ENCODE measurements at regions not wholly inside any gene's neighbourhood (a gene's known extent, or its start where the extent isn't known, plus 50 kb on each side); places are given as distances from the start of the nearest gene placed in this dataset.
A peak's percentile ranks its signal among the peaks of the same experiment; 100 is the strongest.

GRCh38 chr14:83798421-83798820, 1731.5 kb upstream of the FLRT2 start:
- 46% methylated on average over 2 of the region's 2 CpGs for WGBS (ENCODE audit: insufficient coverage, low coverage, low lambda C conversion rate, missing lambda C conversion rate)
- TF ChIP-seq POLR2A (IDR thresholded peaks at IDR 0.05) = no peak
- ATAC-seq (no peak), DNase-seq (no peak)
- no peaks in the 10 kb centered on the region for H3K9me3 ChIP-seq
- H3K27me3 ChIP-seq = no peaks in the 10 kb centered on the region
- intact Hi-C loops (cut with DNase I) = no loop called here
- H3K36me3 ChIP-seq = no peaks in the 10 kb centered on the region
- H3K4me1 ChIP-seq = no peaks in the 10 kb centered on the region
- no peak overlapping the region for H3K4me3 ChIP-seq
- H3K27ac ChIP-seq = no peak overlapping the region

DNA sequence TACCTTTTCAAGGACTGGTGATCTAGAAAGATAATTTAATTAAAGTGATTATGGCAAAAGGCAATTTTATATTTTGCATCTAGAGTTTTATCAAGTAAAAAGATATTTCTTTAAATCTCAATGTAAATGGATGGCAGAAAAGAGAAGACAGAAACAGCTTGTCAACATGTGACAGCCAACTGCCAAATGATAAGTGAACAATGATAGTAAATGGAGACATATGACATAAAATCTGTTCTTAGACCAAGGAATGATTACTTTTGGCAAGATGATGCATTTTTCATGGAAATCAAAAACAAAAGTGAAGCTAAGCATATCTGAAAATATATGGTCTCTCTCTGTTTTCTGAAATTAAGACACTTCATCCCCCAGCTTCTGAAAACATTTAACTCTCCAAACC, 1730.7 kb upstream of the FLRT2 start:
- no peaks in the 10 kb centered on the region for H3K9me3 ChIP-seq
- H3K36me3 ChIP-seq = no peaks in the 10 kb centered on the region
- DNase-seq = no peak
- no peak for ATAC-seq
- H3K27ac ChIP-seq = no peak overlapping the region
- no peak for TF ChIP-seq POLR2A (IDR thresholded peaks at IDR 0.05)
- no peak for TF ChIP-seq CTCF (IDR thresholded peaks at IDR 0.05)
- H3K4me1 ChIP-seq = no peaks in the 10 kb centered on the region
- no peak overlapping the region for H3K4me3 ChIP-seq
- intact Hi-C loops (cut with DNase I) = no loop called here
- no peaks in the 10 kb centered on the region for H3K27me3 ChIP-seq

- no peak for ATAC-seq
- no peak overlapping the region for H3K4me3 ChIP-seq
- H3K27me3 ChIP-seq = no peaks in the 10 kb centered on the region
- no peaks in the 10 kb centered on the region for H3K36me3 ChIP-seq
- no peak for TF ChIP-seq CTCF (IDR thresholded peaks at IDR 0.05)
- TF ChIP-seq POLR2A (IDR thresholded peaks at IDR 0.05) = no peak
- H3K9me3 ChIP-seq = no peaks in the 10 kb centered on the region
- 77% methylated on average over 1 of the region's 1 CpG for WGBS (ENCODE audit: insufficient coverage, low coverage, low lambda C conversion rate, missing lambda C conversion rate)
- H3K27ac ChIP-seq = no peak overlapping the region
- DNase-seq = no peak
- intact Hi-C loops (cut with DNase I) = no loop called here
- H3K4me1 ChIP-seq = no peaks in the 10 kb centered on the region
These were observed 1715.0 kb upstream of the FLRT2 start for GRCh38 chr14:83814896-83815295.

- Histone ChIP-seq H3K27me3 (no peaks in the 10 kb centered on the region), H3K9me3 (no peaks in the 10 kb centered on the region), H3K36me3 (no peaks in the 10 kb centered on the region), H3K27ac (no peak overlapping the region), H3K4me1 (no peaks in the 10 kb centered on the region), H3K4me3 (no peak overlapping the region)
- no peak for TF ChIP-seq POLR2A (IDR thresholded peaks at IDR 0.05)
- TF ChIP-seq CTCF (IDR thresholded peaks at IDR 0.05) = no peak
- DNase-seq (no peak), ATAC-seq (peak; percentile 38 to 73 (median 59))
- intact Hi-C loops (cut with DNase I) = no loop called here
- WGBS (ENCODE audit: insufficient coverage, low coverage, low lambda C conversion rate, missing lambda C conversion rate) = 15% methylated on average over 6 of the region's 6 CpGs
These were observed 1713.2 kb upstream of the FLRT2 start for GRCh38 chr14:83816761-83817160.

- H3K4me1 ChIP-seq = no peaks in the 10 kb centered on the region
- H3K4me3 ChIP-seq = no peak overlapping the region
- no peaks in the 10 kb centered on the region for H3K36me3 ChIP-seq
- TF ChIP-seq POLR2A (IDR thresholded peaks at IDR 0.05) (no peak), CTCF (IDR thresholded peaks at IDR 0.05) (no peak)
- no peaks in the 10 kb centered on the region for H3K27me3 ChIP-seq
- intact Hi-C loops (cut with DNase I) = no loop called here
- ATAC-seq = no peak
- H3K9me3 ChIP-seq = no peaks in the 10 kb centered on the region
- H3K27ac ChIP-seq = no peak overlapping the region
- no peak for DNase-seq
- 47% methylated on average over 3 of the region's 3 CpGs for WGBS (ENCODE audit: insufficient coverage, low coverage, low lambda C conversion rate, missing lambda C conversion rate)
These were observed 1704.1 kb upstream of the FLRT2 start for GRCh38 chr14:83825843-83826242.
